Naive thymus-derived CD4-positive, alpha-beta T cell (primary cell): ENCODE measurements at regions not wholly inside any gene's neighbourhood (a gene's known extent, or its start where the extent isn't known, plus 50 kb on each side); places are given as distances from the start of the nearest gene placed in this dataset.

Experiments used
- ATAC-seq: fragments of 150-1000 bp; cut with Tn5 transposase; 2 replicates; pipeline ENCODE4 v1.10.0; 2021; ENCODE audit warnings: mild to moderate bottlenecking, moderate library complexity
- CTCF ChIA-PET: fragments of 350-600 bp; sonication (Branson Sonifier 250); formaldehyde crosslinking; loops from one replicate; lab custom pipeline; 2021; ENCODE audit warnings: antibody characterized with exemption; lab: Charles Lee
- POLR2A ChIA-PET: fragments of 350-600 bp; sonication (Branson Sonifier 250); formaldehyde crosslinking; loops from one replicate; lab custom pipeline; 2021; ENCODE audit warnings: antibody characterized with exemption, inconsistent platforms; lab: Charles Lee
- DNase-seq, 9 donors: peaks; one replicate each; pipeline versions ENCODE4 v3.0.0 to v3.0.0-alpha.2; 2020 to 2022; ENCODE audit warnings: mixed read lengths in 1 of 9
- H3K27ac ChIP-seq: one replicate; pipeline ENCODE4 v1.7.0; 2013; ENCODE audit warnings: mild to moderate bottlenecking, low read depth, low read length, moderate library complexity
- H3K27me3 ChIP-seq, 2 donors: one replicate each; pipeline ENCODE4 v1.7.0; 2013; ENCODE audit warnings: low read length in 2 of 2, mild to moderate bottlenecking in 2 of 2, moderate library complexity in 2 of 2; ENCODE audit not compliant: control insufficient read depth in 2 of 2, insufficient read depth in 2 of 2
- H3K36me3 ChIP-seq, 3 experiments: 1 replicate in 2 of 3; 2 replicates in 1 of 3; pipeline ENCODE4 v1.7.0; 2013; ENCODE audit warnings: low read length in 3 of 3, mild to moderate bottlenecking in 3 of 3, moderate library complexity in 1 of 3; ENCODE audit not compliant: insufficient read depth in 3 of 3, control insufficient read depth in 2 of 3
- H3K4me1 ChIP-seq, 2 donors: one replicate each; pipeline ENCODE4 v1.7.0; 2013; ENCODE audit warnings: low read length in 2 of 2, mild to moderate bottlenecking in 2 of 2, moderate library complexity in 1 of 2; ENCODE audit not compliant: control insufficient read depth in 2 of 2, insufficient read depth in 2 of 2
- H3K4me3 ChIP-seq: 2 replicates; pipeline ENCODE4 v1.7.0; 2013; ENCODE audit warnings: mild to moderate bottlenecking, low read length
- H3K9me3 ChIP-seq, 3 experiments: 1 replicate in 2 of 3; 2 replicates in 1 of 3; pipeline ENCODE4 v1.7.0; 2013; ENCODE audit warnings: low read length in 3 of 3; ENCODE audit not compliant: control insufficient read depth in 2 of 3
- H3K27ac Mint-ChIP-seq, 9 donors: one replicate each; pipeline ENCODE4 v1.8.0; 2020 to 2022; ENCODE audit warnings: mixed read lengths in 9 of 9, mild to moderate bottlenecking in 8 of 9, moderate library complexity in 5 of 9, inconsistent platforms in 2 of 9
- H3K27me3 Mint-ChIP-seq, 5 donors: one replicate each; pipeline ENCODE4 v1.8.0; 2021 to 2022; ENCODE audit warnings: mixed read lengths in 5 of 5, mild to moderate bottlenecking in 1 of 5
- H3K36me3 Mint-ChIP-seq, 5 donors: one replicate each; pipeline ENCODE4 v1.8.0; 2020 to 2022; ENCODE audit warnings: mixed read lengths in 5 of 5, mild to moderate bottlenecking in 3 of 5, inconsistent platforms in 1 of 5
- H3K4me1 Mint-ChIP-seq, 7 donors: one replicate each; pipeline ENCODE4 v1.8.0; 2020 to 2022; ENCODE audit warnings: mixed read lengths in 7 of 7, mild to moderate bottlenecking in 3 of 7, inconsistent platforms in 1 of 7
- H3K4me3 Mint-ChIP-seq, 10 donors: one replicate each; pipeline ENCODE4 v1.8.0; 2020 to 2022; ENCODE audit warnings: mild to moderate bottlenecking in 10 of 10, mixed read lengths in 10 of 10, moderate library complexity in 6 of 10, inconsistent platforms in 2 of 10
- H3K9me3 Mint-ChIP-seq, 11 donors: one replicate each; pipeline ENCODE4 v1.8.0; 2020 to 2022; ENCODE audit warnings: mixed read lengths in 11 of 11, mild to moderate bottlenecking in 4 of 11, inconsistent platforms in 1 of 11, moderate library complexity in 1 of 11
- intact Hi-C, 2 donors: fragments of 100-400 bp; cut with micrococcal nuclease; formaldehyde crosslinking; loops; one replicate each; pipeline ENCODE4 v1.15.1; 2023

DNA sequence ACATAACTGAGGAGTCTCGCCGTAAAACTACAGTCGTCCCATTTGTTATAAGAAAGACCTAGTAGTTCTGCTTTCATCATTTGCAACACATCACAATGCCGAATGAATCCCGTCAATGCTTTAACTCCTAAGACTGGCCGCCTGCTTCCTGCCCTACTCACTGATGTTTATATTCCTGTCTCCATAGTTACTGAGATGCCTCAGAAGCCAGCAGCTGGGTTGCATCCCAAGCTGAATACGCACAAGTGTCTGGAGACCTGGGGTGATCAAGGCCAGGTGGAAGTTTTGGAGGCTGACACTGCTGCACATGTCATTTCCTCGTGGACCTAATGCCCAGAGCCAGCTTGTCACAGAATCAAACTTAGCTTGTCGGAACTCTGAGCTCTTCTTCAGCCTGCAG is 95.2 kb upstream of the UBE2E1 start:
- intact Hi-C loops: no loop called here
- no peaks in the 10 kb centered on the region for H3K9me3 ChIP-seq
- DNase-seq: no peak
- H3K4me3 Mint-ChIP-seq: no peak overlapping the region
- ATAC-seq: no peak
- peaks cover 0 to 2% (median 1%) of the 10 kb centered on the region in 11 donors for H3K9me3 Mint-ChIP-seq
- ChIA-PET CTCF (no interaction called here), POLR2A (no interaction called here)
- no peaks in the 10 kb centered on the region for H3K36me3 ChIP-seq
- H3K27ac Mint-ChIP-seq: no peak overlapping the region
- H3K4me1 Mint-ChIP-seq: peaks cover 0 to 5% (median 0%) of the 10 kb centered on the region in 7 donors
- H3K27me3 ChIP-seq: no peaks in the 10 kb centered on the region
- H3K4me3 ChIP-seq: no peak overlapping the region
- H3K27me3 Mint-ChIP-seq: peaks cover 3 to 14% (median 6%) of the 10 kb centered on the region in 5 donors
- no peaks in the 10 kb centered on the region for H3K36me3 Mint-ChIP-seq
- no peak overlapping the region for H3K27ac ChIP-seq
- no peaks in the 10 kb centered on the region for H3K4me1 ChIP-seq

DNA sequence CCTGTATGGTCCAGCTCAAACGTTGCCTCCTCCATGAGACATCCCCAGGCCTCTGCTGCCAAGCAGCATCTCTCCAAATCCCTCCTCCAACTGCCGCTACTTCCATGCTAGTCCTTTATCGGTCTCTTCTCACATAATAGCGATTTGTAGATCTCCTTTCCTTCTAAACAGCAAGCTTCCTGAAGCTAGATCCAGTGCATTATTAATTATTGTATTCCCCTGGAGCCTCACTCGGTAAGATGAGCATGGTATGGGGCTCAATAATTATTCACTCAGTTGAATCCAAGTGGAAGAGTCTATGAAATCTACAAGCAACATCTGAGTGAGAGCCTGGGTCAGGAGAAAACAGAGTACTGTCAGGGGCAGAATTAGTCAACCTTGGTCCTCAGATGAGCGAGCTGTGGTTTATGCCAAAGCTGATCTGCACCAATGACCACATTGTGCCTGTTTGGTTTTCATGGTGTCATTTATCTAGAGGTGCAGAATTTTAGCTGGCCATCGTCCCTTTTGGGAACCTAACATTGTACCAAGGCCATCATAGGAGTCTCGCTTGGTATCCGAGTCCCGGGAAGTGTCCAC is 93.8 kb upstream of the UBE2E1 start:
- H3K9me3 Mint-ChIP-seq: peaks cover 0 to 13% (median 7%) of the 10 kb centered on the region in 11 donors
- ATAC-seq: no peak
- ChIA-PET CTCF (interaction anchor here (0.6 kb wide), 1 partner anchor 21 kb away, joined by 4 read pairs; no protein-coding TSS in a partner anchor), POLR2A (no interaction called here)
- Histone ChIP-seq H3K4me1 (no peaks in the 10 kb centered on the region), H3K36me3 (no peaks in the 10 kb centered on the region), H3K27me3 (no peaks in the 10 kb centered on the region), H3K27ac (no peak overlapping the region), H3K4me3 (no peak overlapping the region), H3K9me3 (no peaks in the 10 kb centered on the region)
- H3K36me3 Mint-ChIP-seq: no peaks in the 10 kb centered on the region
- H3K4me3 Mint-ChIP-seq: no peak overlapping the region
- peaks cover 0 to 20% (median 6%) of the 10 kb centered on the region in 5 donors for H3K27me3 Mint-ChIP-seq
- intact Hi-C loops: no loop called here
- peaks cover 0 to 5% (median 0%) of the 10 kb centered on the region in 7 donors for H3K4me1 Mint-ChIP-seq
- DNase-seq: no peak
- no peak overlapping the region for H3K27ac Mint-ChIP-seq

DNA sequence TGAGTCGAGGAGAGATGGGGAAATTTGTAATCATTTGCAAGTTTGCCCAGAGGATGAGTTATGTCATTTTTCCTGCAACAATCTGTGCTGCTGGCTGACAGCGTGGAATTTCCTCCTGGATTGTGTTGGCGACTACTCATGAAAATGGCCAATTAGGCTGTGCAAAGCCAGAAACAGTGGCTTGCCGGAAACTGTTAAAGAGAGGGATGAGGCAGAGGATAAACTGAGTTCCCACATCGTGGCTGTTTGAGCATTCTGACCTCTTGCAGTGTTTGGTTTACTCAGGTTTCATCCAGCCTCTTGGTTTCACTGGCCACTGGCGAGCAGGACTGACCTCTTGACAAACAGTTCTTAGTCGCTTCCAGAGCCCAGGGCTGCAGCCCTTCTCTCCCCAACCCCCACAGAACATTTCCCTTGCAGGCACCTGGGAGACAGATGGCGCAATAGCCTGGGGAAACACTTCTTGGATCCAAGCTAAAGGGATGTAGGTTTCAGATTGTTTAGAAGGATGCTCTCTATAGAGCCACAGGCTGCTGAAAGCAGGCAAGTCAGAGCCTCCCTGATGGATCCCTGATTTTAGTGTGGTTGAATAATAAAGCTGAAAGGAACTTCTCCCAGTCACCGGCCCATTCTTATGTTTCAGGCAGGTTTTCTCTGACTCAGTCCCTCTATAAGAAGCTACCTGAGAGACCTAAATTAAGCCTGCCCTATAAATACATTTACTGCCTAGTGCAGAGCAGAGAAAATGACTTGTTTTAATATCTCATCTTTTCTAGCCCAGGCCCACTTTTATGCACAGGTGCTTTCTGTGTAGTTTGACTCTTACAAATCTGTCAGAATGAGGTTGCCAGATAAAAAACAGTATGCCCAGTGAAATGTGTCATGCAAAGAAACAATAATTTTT is 92.8 kb upstream of the UBE2E1 start:
- ChIA-PET CTCF (no interaction called here), POLR2A (no interaction called here)
- DNase-seq (no peak), ATAC-seq (no peak)
- no peaks in the 10 kb centered on the region for H3K36me3 Mint-ChIP-seq
- no peaks in the 10 kb centered on the region for H3K27me3 ChIP-seq
- H3K9me3 ChIP-seq: no peaks in the 10 kb centered on the region
- peaks cover 0 to 5% (median 0%) of the 10 kb centered on the region in 7 donors for H3K4me1 Mint-ChIP-seq
- no peaks in the 10 kb centered on the region for H3K4me1 ChIP-seq
- peaks cover 0 to 20% (median 6%) of the 10 kb centered on the region in 5 donors for H3K27me3 Mint-ChIP-seq
- H3K36me3 ChIP-seq: no peaks in the 10 kb centered on the region
- intact Hi-C loops: no loop called here
- no peak overlapping the region for H3K4me3 Mint-ChIP-seq
- no peak overlapping the region for H3K27ac Mint-ChIP-seq
- no peak overlapping the region for H3K27ac ChIP-seq
- no peak overlapping the region for H3K4me3 ChIP-seq
- peaks cover 0 to 13% (median 7%) of the 10 kb centered on the region in 11 donors for H3K9me3 Mint-ChIP-seq

DNA sequence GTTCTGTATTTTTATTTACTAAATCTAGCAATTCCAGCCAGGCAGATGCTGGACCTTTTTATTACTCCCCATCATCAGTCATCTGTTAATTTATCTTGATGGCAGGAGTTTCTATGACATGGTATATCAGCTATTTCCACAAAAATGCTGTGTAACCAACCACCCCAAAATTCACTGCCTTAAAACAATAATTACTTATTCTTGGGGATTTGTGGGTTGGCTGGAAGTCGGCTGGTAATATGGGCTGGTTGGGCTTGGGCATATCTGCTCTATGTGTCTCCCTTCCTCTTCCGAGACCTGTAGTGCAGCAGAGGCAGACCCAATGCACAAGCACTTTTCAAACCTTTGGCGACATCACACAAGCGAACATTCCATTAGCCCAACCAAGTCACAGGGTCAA is 92.1 kb upstream of the UBE2E1 start:
- intact Hi-C loops: no loop called here
- Mint-ChIP-seq H3K9me3 (peaks cover 0 to 13% (median 7%) of the 10 kb centered on the region in 11 donors), H3K4me1 (peaks cover 0 to 5% (median 0%) of the 10 kb centered on the region in 7 donors), H3K27ac (no peak overlapping the region), H3K36me3 (no peaks in the 10 kb centered on the region), H3K27me3 (peaks cover 0 to 20% (median 6%) of the 10 kb centered on the region in 5 donors), H3K4me3 (no peak overlapping the region)
- Histone ChIP-seq H3K4me3 (no peak overlapping the region), H3K27me3 (no peaks in the 10 kb centered on the region), H3K36me3 (no peaks in the 10 kb centered on the region), H3K4me1 (no peaks in the 10 kb centered on the region), H3K27ac (no peak overlapping the region), H3K9me3 (no peaks in the 10 kb centered on the region)
- ChIA-PET POLR2A (no interaction called here), CTCF (no interaction called here)
- ATAC-seq (no peak), DNase-seq (no peak)

DNA sequence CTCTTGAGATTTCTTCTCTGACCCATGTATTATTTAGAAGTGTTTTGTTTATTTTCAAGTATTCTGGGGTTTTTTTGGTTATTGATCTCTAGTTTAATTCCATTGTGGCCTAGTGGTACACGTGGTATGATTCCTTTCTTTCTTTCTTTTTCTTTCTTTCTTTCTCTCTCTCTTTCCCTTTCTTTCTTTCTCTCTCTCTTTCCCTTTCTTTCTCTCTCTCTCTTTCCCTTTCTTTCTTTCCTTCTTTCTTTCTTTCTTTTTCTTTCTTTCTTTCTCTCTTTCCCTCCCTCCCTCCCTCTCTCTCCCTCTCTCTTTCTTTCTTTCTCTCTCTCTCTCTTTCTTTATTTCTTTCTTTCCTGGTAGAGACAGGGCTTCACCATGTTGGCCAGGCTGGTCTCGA is 85.7 kb upstream of the UBE2E1 start:
- H3K4me1 Mint-ChIP-seq: no peaks in the 10 kb centered on the region
- ATAC-seq: no peak
- CTCF ChIA-PET: no interaction called here
- peaks cover 0 to 9% (median 3%) of the 10 kb centered on the region in 5 donors for H3K27me3 Mint-ChIP-seq
- DNase-seq: no peak
- no peaks in the 10 kb centered on the region for H3K36me3 ChIP-seq
- POLR2A ChIA-PET: no interaction called here
- peaks cover 0 to 13% (median 7%) of the 10 kb centered on the region in 11 donors for H3K9me3 Mint-ChIP-seq
- H3K4me3 Mint-ChIP-seq: no peak overlapping the region
- no peaks in the 10 kb centered on the region for H3K4me1 ChIP-seq
- no peak overlapping the region for H3K27ac Mint-ChIP-seq
- intact Hi-C loops: no loop called here
- H3K4me3 ChIP-seq: no peak overlapping the region
- H3K9me3 ChIP-seq: no peaks in the 10 kb centered on the region
- H3K27ac ChIP-seq: no peak overlapping the region
- H3K36me3 Mint-ChIP-seq: no peaks in the 10 kb centered on the region
- no peaks in the 10 kb centered on the region for H3K27me3 ChIP-seq

DNA sequence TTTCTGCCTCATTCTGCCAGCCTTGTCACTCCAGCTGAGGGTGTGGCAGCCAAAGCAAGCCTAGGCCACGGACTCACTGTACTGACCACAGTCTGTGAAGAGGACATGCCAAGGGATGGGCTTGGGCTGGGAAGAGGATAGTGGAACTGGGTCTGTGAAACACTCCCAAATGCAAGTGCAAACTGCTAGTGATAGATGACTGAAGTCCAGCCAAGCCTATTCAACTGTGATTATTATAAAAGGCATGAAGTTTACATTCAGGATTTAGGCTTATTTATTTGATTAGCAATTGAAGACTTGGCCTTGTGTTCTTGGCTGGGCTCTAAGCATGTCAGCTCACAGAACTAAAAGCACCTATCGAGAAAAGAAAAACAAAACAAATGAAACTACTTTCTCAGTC is 84.9 kb upstream of the UBE2E1 start:
- no peaks in the 10 kb centered on the region for H3K9me3 ChIP-seq
- ChIA-PET CTCF (no interaction called here), POLR2A (no interaction called here)
- no peaks in the 10 kb centered on the region for H3K27me3 ChIP-seq
- H3K27ac ChIP-seq: no peak overlapping the region
- H3K4me1 ChIP-seq: no peaks in the 10 kb centered on the region
- Mint-ChIP-seq H3K27me3 (peaks cover 0 to 3% (median 3%) of the 10 kb centered on the region in 5 donors), H3K4me1 (no peaks in the 10 kb centered on the region), H3K9me3 (peaks cover 0 to 9% (median 4%) of the 10 kb centered on the region in 11 donors), H3K27ac (no peak overlapping the region), H3K4me3 (no peak overlapping the region), H3K36me3 (no peaks in the 10 kb centered on the region)
- H3K36me3 ChIP-seq: no peaks in the 10 kb centered on the region
- H3K4me3 ChIP-seq: no peak overlapping the region
- ATAC-seq (no peak), DNase-seq (no peak)
- intact Hi-C loops: no loop called here
